ENCODE measurements at regions not wholly inside any gene's neighbourhood (a gene's known extent, or its start where the extent isn't known, plus 50 kb on each side); places are given as distances from the start of the nearest gene placed in this dataset.

DNA sequence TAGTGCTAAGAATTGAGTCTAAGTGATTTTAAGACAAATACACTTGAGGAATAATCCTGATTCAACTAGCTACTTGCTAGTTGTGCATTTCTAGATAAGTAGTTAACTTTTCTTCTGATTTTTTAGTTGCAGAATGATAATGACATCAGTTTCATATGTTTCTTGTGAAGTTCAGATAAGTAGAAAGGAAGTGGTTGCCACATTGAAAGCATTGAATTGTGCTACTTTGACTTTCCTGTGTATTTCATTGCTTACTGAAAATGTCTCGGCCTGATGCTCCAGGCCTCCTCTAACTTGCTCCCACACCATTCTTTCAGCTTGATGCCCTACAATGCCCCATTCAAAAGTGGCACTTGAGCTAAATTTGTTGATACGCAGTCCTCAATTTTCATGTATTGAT, 980.0 kb downstream of the TMTC2 start:
- TF ChIP-seq, protein P1, sequence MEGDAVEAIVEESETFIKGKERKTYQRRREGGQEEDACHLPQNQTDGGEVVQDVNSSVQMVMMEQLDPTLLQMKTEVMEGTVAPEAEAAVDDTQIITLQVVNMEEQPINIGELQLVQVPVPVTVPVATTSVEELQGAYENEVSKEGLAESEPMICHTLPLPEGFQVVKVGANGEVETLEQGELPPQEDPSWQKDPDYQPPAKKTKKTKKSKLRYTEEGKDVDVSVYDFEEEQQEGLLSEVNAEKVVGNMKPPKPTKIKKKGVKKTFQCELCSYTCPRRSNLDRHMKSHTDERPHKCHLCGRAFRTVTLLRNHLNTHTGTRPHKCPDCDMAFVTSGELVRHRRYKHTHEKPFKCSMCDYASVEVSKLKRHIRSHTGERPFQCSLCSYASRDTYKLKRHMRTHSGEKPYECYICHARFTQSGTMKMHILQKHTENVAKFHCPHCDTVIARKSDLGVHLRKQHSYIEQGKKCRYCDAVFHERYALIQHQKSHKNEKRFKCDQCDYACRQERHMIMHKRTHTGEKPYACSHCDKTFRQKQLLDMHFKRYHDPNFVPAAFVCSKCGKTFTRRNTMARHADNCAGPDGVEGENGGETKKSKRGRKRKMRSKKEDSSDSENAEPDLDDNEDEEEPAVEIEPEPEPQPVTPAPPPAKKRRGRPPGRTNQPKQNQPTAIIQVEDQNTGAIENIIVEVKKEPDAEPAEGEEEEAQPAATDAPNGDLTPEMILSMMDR (IDR thresholded peaks at IDR 0.05 in 8 of 11, conservative IDR thresholded peaks at IDR 0.05 in 3 of 11), result no peak
- TF ChIP-seq POLR2AphosphoS5 (IDR thresholded peaks at IDR 0.05) (no peak), POLR2A (IDR thresholded peaks at IDR 0.05) (no peak)

All from spleen (tissue), 7 donors.